Activated CD4-positive, alpha-beta T cell treated with anti-CD3 and anti-CD28 coated beads, Interleukin-2, amount 50 U/mL, for 4 hours (primary cell): ENCODE measurements at regions not wholly inside any gene's neighbourhood (a gene's known extent, or its start where the extent isn't known, plus 50 kb on each side); places are given as distances from the start of the nearest gene placed in this dataset.
"Not testable (repeated sequence)": the region's sequence is repeated elsewhere in the genome, so short reads cannot be mapped to it uniquely, and the experiment has no call there.

Experiments used
- DNase-seq, 2 experiments: peaks; one replicate each; pipeline ENCODE4 v3.0.0-alpha.2; 2020

GRCh38 chr17:68142595-68142994, 105.2 kb upstream of the AMZ2 start:
- DNase-seq: no peak

GRCh38 chr17:68143425-68143824, 104.4 kb upstream of the AMZ2 start:
- no peak for DNase-seq

GRCh38 chr17:68145088-68145487, 102.8 kb upstream of the AMZ2 start:
- no peak for DNase-seq

- no peak for DNase-seq
These were observed 98.9 kb upstream of the AMZ2 start for GRCh38 chr17:68148936-68149335.

- DNase-seq: no peak
These were observed 95.7 kb upstream of the AMZ2 start for GRCh38 chr17:68152161-68152571.

GRCh38 chr17:68155692-68156091, 92.2 kb upstream of the AMZ2 start:
- no peak for DNase-seq

- DNase-seq: no peak
These were observed 86.0 kb upstream of the AMZ2 start for GRCh38 chr17:68161644-68162428.

- not testable (repeated sequence) for DNase-seq
These were observed 79.3 kb upstream of the AMZ2 start for GRCh38 chr17:68168273-68169164.

GRCh38 chr17:68169165-68169821, 78.5 kb upstream of the AMZ2 start:
- not testable (repeated sequence) for DNase-seq

GRCh38 chr17:68169840-68170239, 78.0 kb upstream of the AMZ2 start:
- no peak for DNase-seq

- DNase-seq: no peak
These were observed 77.6 kb upstream of the AMZ2 start for GRCh38 chr17:68170246-68170645.

- DNase-seq: peak; percentile 73 to 77
These were observed 75.3 kb upstream of the AMZ2 start for GRCh38 chr17:68172461-68172954.

- no peak for DNase-seq
These were observed 72.4 kb upstream of the AMZ2 start for GRCh38 chr17:68175416-68175815.

- no peak for DNase-seq
These were observed 71.9 kb upstream of the AMZ2 start for GRCh38 chr17:68175905-68176304.

GRCh38 chr17:68176718-68177117, 71.1 kb upstream of the AMZ2 start:
- DNase-seq: no peak

- no peak for DNase-seq
These were observed 69.0 kb upstream of the AMZ2 start for GRCh38 chr17:68178831-68179230.

- no peak for DNase-seq
These were observed 68.5 kb upstream of the AMZ2 start for GRCh38 chr17:68179236-68179925.

GRCh38 chr17:68179926-68180285, 67.9 kb upstream of the AMZ2 start:
- DNase-seq: no peak

GRCh38 chr17:68182011-68182306, 65.9 kb upstream of the AMZ2 start:
- DNase-seq: no peak

- DNase-seq: peak; percentile 66 to 67
These were observed 64.8 kb upstream of the AMZ2 start for GRCh38 chr17:68182940-68183551.

- no peak for DNase-seq
These were observed 63.7 kb upstream of the AMZ2 start for GRCh38 chr17:68184141-68184571.

GRCh38 chr17:68184816-68185436, 62.9 kb upstream of the AMZ2 start:
- peak; percentile 50 to 57 for DNase-seq
